ENCODE measurements at regions not wholly inside any gene's neighbourhood (a gene's known extent, or its start where the extent isn't known, plus 50 kb on each side); places are given as distances from the start of the nearest gene placed in this dataset.
"Not testable (repeated sequence)": the region's sequence is repeated elsewhere in the genome, so short reads cannot be mapped to it uniquely, and the experiment has no call there.

- POLR2A ChIA-PET: interaction anchor here (0.6 kb wide), 1 partner anchor 52 kb away, joined by 3 read pairs; no protein-coding TSS in a partner anchor
- BruUV-seq (replicated peaks): no TSS peak
Observed at GRCh38 chr2:175326801-175327200, 145.3 kb upstream of the ATP5MC3 start.

GRCh38 chr2:175326164-175326563 lies 144.7 kb upstream of the ATP5MC3 start:
- POLR2A ChIA-PET: interaction anchor here (0.6 kb wide), 1 partner anchor 52 kb away, joined by 3 read pairs; no protein-coding TSS in a partner anchor

More at GRCh38 chr2:175326801-175327200, 145.3 kb upstream of the ATP5MC3 start:
- no peak for DNase-seq
- CTCF ChIA-PET: no interaction called here
- TF ChIP-seq CTCF (IDR thresholded peaks at IDR 0.05; ENCODE audit: insufficient read depth in 1 of 2, low read depth in 1 of 2, low read length in 1 of 2, severe bottlenecking in 1 of 2, unreplicated experiment in 1 of 2): no peak
- H3K27ac Mint-ChIP-seq (ENCODE audit: unreplicated experiment): no peak overlapping the region
- no peaks in the 10 kb centered on the region for H3K4me1 Mint-ChIP-seq (ENCODE audit: low read depth, unreplicated experiment)
- no peak overlapping the region for H3K4me3 Mint-ChIP-seq (ENCODE audit: unreplicated experiment)
- intact Hi-C loops (cut with micrococcal nuclease; ENCODE audit: unreplicated experiment): no loop called here
- no peaks in the 10 kb centered on the region for H3K36me3 Mint-ChIP-seq (ENCODE audit: insufficient read depth, unreplicated experiment)
- no peaks in the 10 kb centered on the region for H3K27me3 Mint-ChIP-seq (ENCODE audit: insufficient read depth, unreplicated experiment)
- Histone ChIP-seq H3K4me3 (ENCODE audit: low read depth, low read length) (no peak overlapping the region), H3K9me3 (0 out of 2 replicates have a peak, but pooled peaks cover 5% of the 10 kb centered on the region), H3K36me3 (ENCODE audit: control insufficient read depth, insufficient read depth, low read length) (no peaks in the 10 kb centered on the region), H3K27me3 (replicated peaks; ENCODE audit: control insufficient read depth, insufficient read depth, low read length) (no peaks in the 10 kb centered on the region), H3K4me1 (no peaks in the 10 kb centered on the region)
- H3K9me3 Mint-ChIP-seq (ENCODE audit: unreplicated experiment): peaks cover 9% of the 10 kb centered on the region

GRCh38 chr2:175323162-175323561 lies 141.7 kb upstream of the ATP5MC3 start:
- no peak overlapping the region for H3K27ac Mint-ChIP-seq (ENCODE audit: unreplicated experiment)
- no peaks in the 10 kb centered on the region for H3K27me3 ChIP-seq (replicated peaks; ENCODE audit: control insufficient read depth, insufficient read depth, low read length)
- BruUV-seq (replicated peaks): no TSS peak
- CTCF ChIA-PET: no interaction called here
- no peaks in the 10 kb centered on the region for H3K4me1 Mint-ChIP-seq (ENCODE audit: low read depth, unreplicated experiment)
- POLR2A ChIA-PET: no interaction called here
- no peaks in the 10 kb centered on the region for H3K27me3 Mint-ChIP-seq (ENCODE audit: insufficient read depth, unreplicated experiment)
- DNase-seq: no peak
- no peaks in the 10 kb centered on the region for H3K4me1 ChIP-seq
- intact Hi-C loops (cut with micrococcal nuclease; ENCODE audit: unreplicated experiment): no loop called here
- H3K4me3 ChIP-seq (ENCODE audit: low read depth, low read length): no peak overlapping the region
- 0 out of 2 replicates have a peak, but pooled peaks cover 5% of the 10 kb centered on the region for H3K9me3 ChIP-seq
- no peak overlapping the region for H3K4me3 Mint-ChIP-seq (ENCODE audit: unreplicated experiment)
- no peaks in the 10 kb centered on the region for H3K36me3 ChIP-seq (ENCODE audit: control insufficient read depth, insufficient read depth, low read length)
- peaks cover 9% of the 10 kb centered on the region for H3K9me3 Mint-ChIP-seq (ENCODE audit: unreplicated experiment)
- H3K36me3 Mint-ChIP-seq (ENCODE audit: insufficient read depth, unreplicated experiment): no peaks in the 10 kb centered on the region
- no peak for TF ChIP-seq CTCF (IDR thresholded peaks at IDR 0.05; ENCODE audit: insufficient read depth in 1 of 2, low read depth in 1 of 2, low read length in 1 of 2, severe bottlenecking in 1 of 2, unreplicated experiment in 1 of 2)

More at GRCh38 chr2:175326164-175326563, 144.7 kb upstream of the ATP5MC3 start:
- H3K4me3 Mint-ChIP-seq (ENCODE audit: unreplicated experiment); H3K9me3 ChIP-seq; H3K4me1 ChIP-seq; H3K4me3 ChIP-seq (ENCODE audit: low read depth, low read length); H3K27me3 ChIP-seq (replicated peaks; ENCODE audit: control insufficient read depth, insufficient read depth, low read length); H3K27me3 Mint-ChIP-seq (ENCODE audit: insufficient read depth, unreplicated experiment); H3K36me3 ChIP-seq (ENCODE audit: control insufficient read depth, insufficient read depth, low read length); H3K4me1 Mint-ChIP-seq (ENCODE audit: low read depth, unreplicated experiment); H3K27ac Mint-ChIP-seq (ENCODE audit: unreplicated experiment); H3K9me3 Mint-ChIP-seq (ENCODE audit: unreplicated experiment); H3K36me3 Mint-ChIP-seq (ENCODE audit: insufficient read depth, unreplicated experiment); intact Hi-C loops (cut with micrococcal nuclease; ENCODE audit: unreplicated experiment); BruUV-seq (replicated peaks); CTCF ChIA-PET: not testable (repeated sequence)
- DNase-seq: peak in 1 of 2 experiments; percentile 2

DNA sequence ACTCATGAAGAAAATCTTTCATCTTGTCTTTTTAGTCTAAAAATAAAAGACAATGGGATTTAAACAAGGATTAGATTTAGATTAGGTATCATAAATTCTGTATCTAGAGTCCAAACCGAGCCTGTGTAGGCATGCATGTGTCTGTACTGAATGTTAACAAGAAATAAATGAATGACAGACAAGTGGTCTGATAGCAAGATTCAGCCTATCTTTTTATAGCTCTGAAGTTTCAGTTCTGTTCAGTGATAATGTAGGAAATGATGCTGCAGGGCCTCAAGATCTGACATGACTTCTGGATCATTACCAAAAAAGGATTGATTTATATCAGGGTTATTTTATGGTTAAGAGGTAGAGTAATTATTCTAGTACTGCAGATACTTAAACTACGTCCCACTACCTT lies 137.0 kb upstream of the ATP5MC3 start:
- H3K9me3 Mint-ChIP-seq (ENCODE audit: unreplicated experiment): no peaks in the 10 kb centered on the region
- no peaks in the 10 kb centered on the region for H3K4me1 ChIP-seq
- no peaks in the 10 kb centered on the region for H3K27me3 ChIP-seq (replicated peaks; ENCODE audit: control insufficient read depth, insufficient read depth, low read length)
- H3K4me1 Mint-ChIP-seq (ENCODE audit: low read depth, unreplicated experiment): no peaks in the 10 kb centered on the region
- peaks cover 4% of the 10 kb centered on the region for H3K27me3 Mint-ChIP-seq (ENCODE audit: insufficient read depth, unreplicated experiment)
- H3K36me3 ChIP-seq (ENCODE audit: control insufficient read depth, insufficient read depth, low read length): no peaks in the 10 kb centered on the region
- TF ChIP-seq CTCF (IDR thresholded peaks at IDR 0.05; ENCODE audit: insufficient read depth in 1 of 2, low read depth in 1 of 2, low read length in 1 of 2, severe bottlenecking in 1 of 2, unreplicated experiment in 1 of 2): no peak
- POLR2A ChIA-PET: no interaction called here
- H3K4me3 ChIP-seq (ENCODE audit: low read depth, low read length): no peak overlapping the region
- BruUV-seq (replicated peaks): no TSS peak
- H3K27ac Mint-ChIP-seq (ENCODE audit: unreplicated experiment): no peak overlapping the region
- H3K36me3 Mint-ChIP-seq (ENCODE audit: insufficient read depth, unreplicated experiment): no peaks in the 10 kb centered on the region
- no peaks in the 10 kb centered on the region for H3K9me3 ChIP-seq
- intact Hi-C loops (cut with micrococcal nuclease; ENCODE audit: unreplicated experiment): no loop called here
- CTCF ChIA-PET: no interaction called here
- no peak for DNase-seq
- no peak overlapping the region for H3K4me3 Mint-ChIP-seq (ENCODE audit: unreplicated experiment)

Data from Caco-2 (cell line).